ENCODE measurements at regions not wholly inside any gene's neighbourhood (a gene's known extent, or its start where the extent isn't known, plus 50 kb on each side); places are given as distances from the start of the nearest gene placed in this dataset.
"Not testable (repeated sequence)": the region's sequence is repeated elsewhere in the genome, so short reads cannot be mapped to it uniquely, and the experiment has no call there.

GRCh38 chr13:56755181-56755935, 385.4 kb upstream of the PRR20A start:
- Mint-ChIP-seq H3K27me3 (no peaks in the 10 kb centered on the region), H3K36me3 (no peaks in the 10 kb centered on the region), H3K27ac (no peak overlapping the region), H3K4me1 (ENCODE audit: unreplicated experiment) (no peaks in the 10 kb centered on the region), H3K9me3 (no peaks in the 10 kb centered on the region), H3K4me3 (no peak overlapping the region)
- TF ChIP-seq CTCF (conservative IDR thresholded peaks at IDR 0.05), result peak; percentile 50
- DNase-seq (ENCODE audit: extremely low spot score, unreplicated experiment), result no peak

GRCh38 chr13:56763333-56763732, 377.4 kb upstream of the PRR20A start:
- DNase-seq (ENCODE audit: extremely low spot score, unreplicated experiment); H3K27ac Mint-ChIP-seq; H3K4me1 Mint-ChIP-seq (ENCODE audit: unreplicated experiment); H3K9me3 Mint-ChIP-seq; H3K27me3 Mint-ChIP-seq; H3K4me3 Mint-ChIP-seq; H3K36me3 Mint-ChIP-seq: not testable (repeated sequence)

DNA sequence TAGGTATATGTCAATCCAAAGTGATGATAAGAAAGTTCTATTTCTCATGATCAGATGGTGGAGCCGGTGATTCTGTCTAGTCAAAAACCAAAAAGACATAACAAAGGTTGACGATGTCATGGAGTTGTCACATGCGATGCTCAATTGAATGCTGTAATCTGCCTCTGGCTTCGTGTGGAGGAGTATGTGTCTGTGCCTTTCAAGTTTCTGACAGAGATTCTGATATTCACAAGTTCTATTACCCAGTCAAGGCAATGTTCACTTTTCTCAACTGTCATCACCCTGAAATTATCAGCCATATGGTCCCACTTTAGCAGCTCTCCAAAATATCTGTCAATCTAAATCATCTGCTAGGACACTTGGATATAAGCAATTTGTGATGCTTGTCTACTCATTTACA, 367.6 kb upstream of the PRR20A start:
- no peaks in the 10 kb centered on the region for H3K36me3 Mint-ChIP-seq
- no peaks in the 10 kb centered on the region for H3K27me3 Mint-ChIP-seq
- H3K27ac Mint-ChIP-seq, result no peak overlapping the region
- H3K4me1 Mint-ChIP-seq (ENCODE audit: unreplicated experiment), result no peaks in the 10 kb centered on the region
- no peaks in the 10 kb centered on the region for H3K9me3 Mint-ChIP-seq
- no peak overlapping the region for H3K4me3 Mint-ChIP-seq
- TF ChIP-seq CTCF (conservative IDR thresholded peaks at IDR 0.05), result no peak
- no peak for DNase-seq (ENCODE audit: extremely low spot score, unreplicated experiment)

DNA sequence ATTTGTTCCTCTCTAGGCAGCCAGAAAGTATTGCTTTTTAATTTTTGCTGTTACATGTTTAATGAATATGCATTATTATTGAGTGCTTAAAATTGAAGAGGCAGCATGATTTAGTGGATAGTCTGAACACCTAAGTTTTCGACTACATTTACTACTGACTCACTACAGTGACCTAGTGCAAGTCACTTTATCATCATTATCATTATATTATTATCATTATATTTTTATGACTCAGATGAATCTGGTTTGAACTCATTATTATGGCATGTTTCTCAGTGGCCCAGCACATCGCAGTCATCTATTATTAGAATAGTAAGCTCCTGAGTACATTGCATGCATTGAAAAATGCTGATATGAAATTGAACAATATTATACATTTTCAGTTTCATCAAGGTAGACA, 351.2 kb upstream of the PRR20A start:
- Mint-ChIP-seq H3K27me3 (no peaks in the 10 kb centered on the region), H3K27ac (no peak overlapping the region), H3K36me3 (no peaks in the 10 kb centered on the region), H3K4me3 (no peak overlapping the region), H3K9me3 (no peaks in the 10 kb centered on the region), H3K4me1 (ENCODE audit: unreplicated experiment) (no peaks in the 10 kb centered on the region)
- TF ChIP-seq CTCF (conservative IDR thresholded peaks at IDR 0.05), result no peak
- no peak for DNase-seq (ENCODE audit: extremely low spot score, unreplicated experiment)

DNA sequence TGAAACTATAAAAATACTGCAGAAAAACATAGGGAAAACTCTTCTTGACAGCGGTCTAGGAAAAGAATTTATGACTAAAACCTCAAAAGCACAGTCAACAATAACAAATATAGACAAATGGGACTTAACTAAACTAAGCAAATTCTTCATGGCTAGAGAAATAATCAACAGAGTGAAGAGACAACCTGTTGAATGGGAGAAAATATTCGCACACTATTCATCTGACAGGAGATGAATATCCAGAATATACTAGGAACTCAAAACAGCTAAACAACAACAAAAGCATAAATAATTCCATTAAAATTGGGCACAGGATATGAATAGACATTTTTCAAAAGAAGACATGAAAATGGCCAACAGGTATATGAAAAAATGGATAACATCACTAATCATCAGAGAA, 303.6 kb upstream of the PRR20A start:
- TF ChIP-seq CTCF (conservative IDR thresholded peaks at IDR 0.05), result no peak
- Mint-ChIP-seq H3K4me3 (no peak overlapping the region), H3K36me3 (no peaks in the 10 kb centered on the region), H3K4me1 (ENCODE audit: unreplicated experiment) (no peaks in the 10 kb centered on the region), H3K9me3 (peaks cover 4% of the 10 kb centered on the region), H3K27ac (no peak overlapping the region), H3K27me3 (no peaks in the 10 kb centered on the region)
- no peak for DNase-seq (ENCODE audit: extremely low spot score, unreplicated experiment)

DNA sequence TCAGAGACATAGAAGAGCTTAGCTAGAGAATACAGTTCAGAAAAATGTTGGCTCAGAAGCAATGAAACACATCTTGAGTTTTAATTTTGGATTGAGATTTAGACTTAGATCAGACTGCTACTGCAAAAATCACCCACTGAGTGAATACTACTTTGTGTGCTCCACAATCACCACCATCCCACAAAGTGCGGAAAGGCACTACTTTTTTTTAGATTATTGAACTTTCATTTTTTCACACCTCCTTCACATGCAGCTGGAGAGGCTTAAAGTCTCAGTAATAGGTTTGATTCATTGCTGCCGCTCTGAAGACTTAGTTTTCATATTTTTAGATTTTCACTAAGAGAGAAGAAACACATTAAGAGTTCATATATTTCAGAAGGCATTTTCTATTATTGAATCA, 289.9 kb upstream of the PRR20A start:
- Mint-ChIP-seq H3K9me3 (no peaks in the 10 kb centered on the region), H3K27me3 (peaks cover 3% of the 10 kb centered on the region), H3K4me1 (ENCODE audit: unreplicated experiment) (no peaks in the 10 kb centered on the region), H3K27ac (no peak overlapping the region), H3K36me3 (no peaks in the 10 kb centered on the region), H3K4me3 (no peak overlapping the region)
- DNase-seq (ENCODE audit: extremely low spot score, unreplicated experiment), result no peak
- TF ChIP-seq CTCF (conservative IDR thresholded peaks at IDR 0.05), result no peak

Measured in type B pancreatic cell (in vitro differentiated cells).